GM23338 (cell line): ENCODE measurements at regions not wholly inside any gene's neighbourhood (a gene's known extent, or its start where the extent isn't known, plus 50 kb on each side); places are given as distances from the start of the nearest gene placed in this dataset.

Experiments
- ATAC-seq: fragments of 200-7000 bp; cut with Tn5 transposase; 3 replicates; pipeline ENCODE4 v1.9.1; 2020
- DNase-seq: peaks from one replicate; pipeline ENCODE4 v3.0.0-alpha.2; 2015; ENCODE audit warnings: low spot score
- H2AFZ ChIP-seq: fragments of 200-600 bp; sonication (generic); 2 replicates; pipeline ENCODE4 v1.8.0; 2016; ENCODE audit warnings: antibody characterized with exemption, mild to moderate bottlenecking, moderate library complexity
- H3F3A ChIP-seq: fragments of 200-600 bp; sonication (generic); replicated peaks from 2 replicates; pipeline ENCODE4 v1.8.0; 2017; ENCODE audit warnings: antibody characterized with exemption, mixed run types, low read depth
- H3K27ac ChIP-seq: fragments of 200-600 bp; sonication (generic); 2 replicates; pipeline ENCODE4 v1.6.1; 2016; ENCODE audit warnings: low read depth
- H3K27me3 ChIP-seq: fragments of 200-600 bp; sonication (generic); 2 replicates; pipeline ENCODE4 v1.8.0; 2016; ENCODE audit warnings: mild to moderate bottlenecking, mixed run types, moderate library complexity; ENCODE audit not compliant: insufficient read depth
- H3K36me3 ChIP-seq: fragments of 200-600 bp; sonication (generic); 2 replicates; pipeline ENCODE4 v1.8.0; 2016; ENCODE audit warnings: mild to moderate bottlenecking; ENCODE audit not compliant: insufficient read depth
- H3K4me1 ChIP-seq: fragments of 200-600 bp; sonication (generic); 2 replicates; pipeline ENCODE4 v1.8.0; 2016; ENCODE audit warnings: mild to moderate bottlenecking, moderate library complexity; ENCODE audit not compliant: insufficient read depth
- H3K4me2 ChIP-seq: fragments of 200-600 bp; sonication (generic); 2 replicates; pipeline ENCODE4 v1.7.1; 2017; ENCODE audit warnings: mixed run types
- H3K4me3 ChIP-seq: fragments of 200-600 bp; sonication (generic); 2 replicates; pipeline ENCODE4 v1.6.1; 2016; ENCODE audit warnings: mixed run types
- H3K79me2 ChIP-seq: fragments of 200-600 bp; sonication (generic); replicated peaks from 2 replicates; pipeline ENCODE4 v1.8.0; 2017; ENCODE audit warnings: mild to moderate bottlenecking; ENCODE audit not compliant: insufficient read depth
- H3K9me2 ChIP-seq: fragments of 200-600 bp; sonication (generic); 2 replicates; pipeline ENCODE4 v1.8.0; 2017; ENCODE audit not compliant: insufficient read depth
- H4K20me1 ChIP-seq: fragments of 200-600 bp; sonication (generic); replicated peaks from 2 replicates; pipeline ENCODE4 v1.8.0; 2017; ENCODE audit warnings: mild to moderate bottlenecking; ENCODE audit not compliant: insufficient read depth
- H3K27ac Mint-ChIP-seq: 2 replicates; pipeline ENCODE4 v1.8.0; 2020; ENCODE audit warnings: inconsistent platforms, mild to moderate bottlenecking, moderate library complexity, mixed read lengths
- H3K27me3 Mint-ChIP-seq: 3 replicates; pipeline ENCODE4 v1.8.0; 2022; ENCODE audit warnings: low read depth, mild to moderate bottlenecking, moderate library complexity, mixed read lengths, inconsistent platforms; ENCODE audit not compliant: insufficient read depth, poor library complexity
- H3K36me3 Mint-ChIP-seq: 3 replicates; pipeline ENCODE4 v1.8.0; 2021; ENCODE audit warnings: low read depth, mild to moderate bottlenecking, inconsistent platforms, moderate library complexity, mixed read lengths
- H3K4me1 Mint-ChIP-seq: 3 replicates; pipeline ENCODE4 v1.8.0; 2020; ENCODE audit warnings: mild to moderate bottlenecking, inconsistent platforms, mixed read lengths
- H3K4me3 Mint-ChIP-seq: 3 replicates; pipeline ENCODE4 v1.8.0; 2021; ENCODE audit warnings: moderate library complexity, mild to moderate bottlenecking, inconsistent platforms, mixed read lengths
- H3K9me3 Mint-ChIP-seq: 3 replicates; pipeline ENCODE4 v1.8.0; 2020; ENCODE audit warnings: moderate library complexity, mild to moderate bottlenecking, inconsistent platforms, mixed read lengths
- CREB1 ChIP-seq: fragments of 250-450 bp; sonication (Bioruptor Pico); IDR thresholded peaks from 2 replicates; pipeline ENCODE4 v1.5.0; 2020; ENCODE audit warnings: low read depth, mild to moderate bottlenecking, moderate library complexity
- EZH2phosphoT487 ChIP-seq: fragments of 200-600 bp; sonication (generic); IDR thresholded peaks from one replicate; pipeline ENCODE4 v1.8.1; 2018; ENCODE audit warnings: antibody characterized with exemption; ENCODE audit not compliant: unreplicated experiment
- JUNB ChIP-seq: IDR thresholded peaks from one replicate; pipeline ENCODE4 v1.6.1; 2016; ENCODE audit warnings: antibody characterized with exemption; ENCODE audit not compliant: unreplicated experiment
- STAT1 ChIP-seq: IDR thresholded peaks from one replicate; pipeline ENCODE4 v1.6.1; 2016; ENCODE audit warnings: antibody characterized with exemption; ENCODE audit not compliant: unreplicated experiment
- ZNF114 ChIP-seq: fragments of 250-450 bp; sonication (Bioruptor Pico); IDR thresholded peaks from 2 replicates; pipeline ENCODE4 v1.5.0; 2020; ENCODE audit warnings: mild to moderate bottlenecking, moderate library complexity
- TF ChIP-seq, protein P1 (sequence below): IDR thresholded peaks from one replicate; pipeline ENCODE4 v1.6.1; 2018; ENCODE audit warnings: antibody characterized with exemption; ENCODE audit not compliant: unreplicated experiment
- TF ChIP-seq, protein P2 (sequence below): fragments of 250-450 bp; sonication (Bioruptor Pico); IDR thresholded peaks from 2 replicates; pipeline ENCODE4 v1.5.0; 2020; ENCODE audit warnings: mild to moderate bottlenecking, moderate library complexity
- TF ChIP-seq, protein P3 (sequence below): IDR thresholded peaks from 2 replicates; pipeline ENCODE4 v1.6.1; 2016; ENCODE audit warnings: antibody characterized with exemption
- TF ChIP-seq, protein P4 (sequence below), 2 experiments: fragments of 200-600 bp in 1 of 2; sonication (generic) in 1 of 2; conservative IDR thresholded peaks; 2 replicates each; pipeline versions ENCODE4 v1.5.1 to v1.6.1; 2016 to 2017; ENCODE audit warnings: antibody characterized with exemption in 2 of 2, low read depth in 2 of 2, mild to moderate bottlenecking in 2 of 2, moderate library complexity in 1 of 2

DNA sequence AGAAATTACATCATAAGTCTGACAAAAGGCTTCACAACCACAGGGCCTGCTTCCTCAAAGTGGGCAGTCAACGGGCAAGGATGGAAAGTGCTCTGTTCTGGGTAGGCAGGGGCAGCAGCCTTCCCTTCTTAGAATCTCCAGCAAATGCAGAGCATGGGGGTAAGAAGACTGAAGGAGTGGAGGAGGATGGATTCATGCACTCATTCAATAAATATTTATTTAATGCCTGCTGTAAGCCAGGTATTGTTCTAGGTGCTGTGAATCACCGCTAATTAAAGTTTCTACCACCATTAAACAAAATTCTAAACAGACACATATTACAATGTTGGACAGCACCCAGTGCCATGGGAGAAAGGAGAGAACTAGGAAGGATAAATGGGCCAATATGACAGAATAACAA, 195.6 kb downstream of the ELAVL2 start:
- H3K27me3 ChIP-seq = no peaks in the 10 kb centered on the region
- no peak overlapping the region for H3K27ac ChIP-seq
- DNase-seq (no peak), ATAC-seq (no peak)
- no peak overlapping the region for H2AFZ ChIP-seq
- H3F3A ChIP-seq = no peaks in the 10 kb centered on the region
- H3K4me2 ChIP-seq = no peak overlapping the region
- TF ChIP-seq JUNB = no peak
- TF ChIP-seq, protein P1, sequence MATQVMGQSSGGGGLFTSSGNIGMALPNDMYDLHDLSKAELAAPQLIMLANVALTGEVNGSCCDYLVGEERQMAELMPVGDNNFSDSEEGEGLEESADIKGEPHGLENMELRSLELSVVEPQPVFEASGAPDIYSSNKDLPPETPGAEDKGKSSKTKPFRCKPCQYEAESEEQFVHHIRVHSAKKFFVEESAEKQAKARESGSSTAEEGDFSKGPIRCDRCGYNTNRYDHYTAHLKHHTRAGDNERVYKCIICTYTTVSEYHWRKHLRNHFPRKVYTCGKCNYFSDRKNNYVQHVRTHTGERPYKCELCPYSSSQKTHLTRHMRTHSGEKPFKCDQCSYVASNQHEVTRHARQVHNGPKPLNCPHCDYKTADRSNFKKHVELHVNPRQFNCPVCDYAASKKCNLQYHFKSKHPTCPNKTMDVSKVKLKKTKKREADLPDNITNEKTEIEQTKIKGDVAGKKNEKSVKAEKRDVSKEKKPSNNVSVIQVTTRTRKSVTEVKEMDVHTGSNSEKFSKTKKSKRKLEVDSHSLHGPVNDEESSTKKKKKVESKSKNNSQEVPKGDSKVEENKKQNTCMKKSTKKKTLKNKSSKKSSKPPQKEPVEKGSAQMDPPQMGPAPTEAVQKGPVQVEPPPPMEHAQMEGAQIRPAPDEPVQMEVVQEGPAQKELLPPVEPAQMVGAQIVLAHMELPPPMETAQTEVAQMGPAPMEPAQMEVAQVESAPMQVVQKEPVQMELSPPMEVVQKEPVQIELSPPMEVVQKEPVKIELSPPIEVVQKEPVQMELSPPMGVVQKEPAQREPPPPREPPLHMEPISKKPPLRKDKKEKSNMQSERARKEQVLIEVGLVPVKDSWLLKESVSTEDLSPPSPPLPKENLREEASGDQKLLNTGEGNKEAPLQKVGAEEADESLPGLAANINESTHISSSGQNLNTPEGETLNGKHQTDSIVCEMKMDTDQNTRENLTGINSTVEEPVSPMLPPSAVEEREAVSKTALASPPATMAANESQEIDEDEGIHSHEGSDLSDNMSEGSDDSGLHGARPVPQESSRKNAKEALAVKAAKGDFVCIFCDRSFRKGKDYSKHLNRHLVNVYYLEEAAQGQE = no peak
- TF ChIP-seq STAT1 = no peak
- TF ChIP-seq, protein P2, sequence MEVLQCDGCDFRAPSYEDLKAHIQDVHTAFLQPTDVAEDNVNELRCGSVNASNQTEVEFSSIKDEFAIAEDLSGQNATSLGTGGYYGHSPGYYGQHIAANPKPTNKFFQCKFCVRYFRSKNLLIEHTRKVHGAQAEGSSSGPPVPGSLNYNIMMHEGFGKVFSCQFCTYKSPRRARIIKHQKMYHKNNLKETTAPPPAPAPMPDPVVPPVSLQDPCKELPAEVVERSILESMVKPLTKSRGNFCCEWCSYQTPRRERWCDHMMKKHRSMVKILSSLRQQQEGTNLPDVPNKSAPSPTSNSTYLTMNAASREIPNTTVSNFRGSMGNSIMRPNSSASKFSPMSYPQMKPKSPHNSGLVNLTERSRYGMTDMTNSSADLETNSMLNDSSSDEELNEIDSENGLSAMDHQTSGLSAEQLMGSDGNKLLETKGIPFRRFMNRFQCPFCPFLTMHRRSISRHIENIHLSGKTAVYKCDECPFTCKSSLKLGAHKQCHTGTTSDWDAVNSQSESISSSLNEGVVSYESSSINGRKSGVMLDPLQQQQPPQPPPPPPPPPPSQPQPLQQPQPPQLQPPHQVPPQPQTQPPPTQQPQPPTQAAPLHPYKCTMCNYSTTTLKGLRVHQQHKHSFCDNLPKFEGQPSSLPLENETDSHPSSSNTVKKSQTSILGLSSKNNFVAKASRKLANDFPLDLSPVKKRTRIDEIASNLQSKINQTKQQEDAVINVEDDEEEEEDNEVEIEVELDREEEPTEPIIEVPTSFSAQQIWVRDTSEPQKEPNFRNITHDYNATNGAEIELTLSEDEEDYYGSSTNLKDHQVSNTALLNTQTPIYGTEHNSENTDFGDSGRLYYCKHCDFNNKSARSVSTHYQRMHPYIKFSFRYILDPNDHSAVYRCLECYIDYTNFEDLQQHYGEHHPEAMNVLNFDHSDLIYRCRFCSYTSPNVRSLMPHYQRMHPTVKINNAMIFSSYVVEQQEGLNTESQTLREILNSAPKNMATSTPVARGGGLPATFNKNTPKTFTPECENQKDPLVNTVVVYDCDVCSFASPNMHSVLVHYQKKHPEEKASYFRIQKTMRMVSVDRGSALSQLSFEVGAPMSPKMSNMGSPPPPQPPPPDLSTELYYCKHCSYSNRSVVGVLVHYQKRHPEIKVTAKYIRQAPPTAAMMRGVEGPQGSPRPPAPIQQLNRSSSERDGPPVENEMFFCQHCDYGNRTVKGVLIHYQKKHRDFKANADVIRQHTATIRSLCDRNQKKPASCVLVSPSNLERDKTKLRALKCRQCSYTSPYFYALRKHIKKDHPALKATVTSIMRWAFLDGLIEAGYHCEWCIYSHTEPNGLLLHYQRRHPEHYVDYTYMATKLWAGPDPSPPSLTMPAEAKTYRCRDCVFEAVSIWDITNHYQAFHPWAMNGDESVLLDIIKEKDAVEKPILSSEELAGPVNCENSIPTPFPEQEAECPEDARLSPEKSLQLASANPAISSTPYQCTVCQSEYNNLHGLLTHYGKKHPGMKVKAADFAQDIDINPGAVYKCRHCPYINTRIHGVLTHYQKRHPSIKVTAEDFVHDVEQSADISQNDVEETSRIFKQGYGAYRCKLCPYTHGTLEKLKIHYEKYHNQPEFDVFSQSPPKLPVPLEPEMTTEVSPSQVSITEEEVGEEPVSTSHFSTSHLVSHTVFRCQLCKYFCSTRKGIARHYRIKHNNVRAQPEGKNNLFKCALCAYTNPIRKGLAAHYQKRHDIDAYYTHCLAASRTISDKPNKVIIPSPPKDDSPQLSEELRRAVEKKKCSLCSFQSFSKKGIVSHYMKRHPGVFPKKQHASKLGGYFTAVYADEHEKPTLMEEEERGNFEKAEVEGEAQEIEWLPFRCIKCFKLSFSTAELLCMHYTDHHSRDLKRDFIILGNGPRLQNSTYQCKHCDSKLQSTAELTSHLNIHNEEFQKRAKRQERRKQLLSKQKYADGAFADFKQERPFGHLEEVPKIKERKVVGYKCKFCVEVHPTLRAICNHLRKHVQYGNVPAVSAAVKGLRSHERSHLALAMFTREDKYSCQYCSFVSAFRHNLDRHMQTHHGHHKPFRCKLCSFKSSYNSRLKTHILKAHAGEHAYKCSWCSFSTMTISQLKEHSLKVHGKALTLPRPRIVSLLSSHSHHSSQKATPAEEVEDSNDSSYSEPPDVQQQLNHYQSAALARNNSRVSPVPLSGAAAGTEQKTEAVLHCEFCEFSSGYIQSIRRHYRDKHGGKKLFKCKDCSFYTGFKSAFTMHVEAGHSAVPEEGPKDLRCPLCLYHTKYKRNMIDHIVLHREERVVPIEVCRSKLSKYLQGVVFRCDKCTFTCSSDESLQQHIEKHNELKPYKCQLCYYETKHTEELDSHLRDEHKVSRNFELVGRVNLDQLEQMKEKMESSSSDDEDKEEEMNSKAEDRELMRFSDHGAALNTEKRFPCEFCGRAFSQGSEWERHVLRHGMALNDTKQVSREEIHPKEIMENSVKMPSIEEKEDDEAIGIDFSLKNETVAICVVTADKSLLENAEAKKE (CRISPR knock-in tag) = no peak
- TF ChIP-seq, protein P3, sequence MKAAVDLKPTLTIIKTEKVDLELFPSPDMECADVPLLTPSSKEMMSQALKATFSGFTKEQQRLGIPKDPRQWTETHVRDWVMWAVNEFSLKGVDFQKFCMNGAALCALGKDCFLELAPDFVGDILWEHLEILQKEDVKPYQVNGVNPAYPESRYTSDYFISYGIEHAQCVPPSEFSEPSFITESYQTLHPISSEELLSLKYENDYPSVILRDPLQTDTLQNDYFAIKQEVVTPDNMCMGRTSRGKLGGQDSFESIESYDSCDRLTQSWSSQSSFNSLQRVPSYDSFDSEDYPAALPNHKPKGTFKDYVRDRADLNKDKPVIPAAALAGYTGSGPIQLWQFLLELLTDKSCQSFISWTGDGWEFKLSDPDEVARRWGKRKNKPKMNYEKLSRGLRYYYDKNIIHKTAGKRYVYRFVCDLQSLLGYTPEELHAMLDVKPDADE = no peak
- no peak for TF ChIP-seq CREB1
- no peak for TF ChIP-seq ZNF114 (CRISPR knock-in tag)
- TF ChIP-seq, protein P4, sequence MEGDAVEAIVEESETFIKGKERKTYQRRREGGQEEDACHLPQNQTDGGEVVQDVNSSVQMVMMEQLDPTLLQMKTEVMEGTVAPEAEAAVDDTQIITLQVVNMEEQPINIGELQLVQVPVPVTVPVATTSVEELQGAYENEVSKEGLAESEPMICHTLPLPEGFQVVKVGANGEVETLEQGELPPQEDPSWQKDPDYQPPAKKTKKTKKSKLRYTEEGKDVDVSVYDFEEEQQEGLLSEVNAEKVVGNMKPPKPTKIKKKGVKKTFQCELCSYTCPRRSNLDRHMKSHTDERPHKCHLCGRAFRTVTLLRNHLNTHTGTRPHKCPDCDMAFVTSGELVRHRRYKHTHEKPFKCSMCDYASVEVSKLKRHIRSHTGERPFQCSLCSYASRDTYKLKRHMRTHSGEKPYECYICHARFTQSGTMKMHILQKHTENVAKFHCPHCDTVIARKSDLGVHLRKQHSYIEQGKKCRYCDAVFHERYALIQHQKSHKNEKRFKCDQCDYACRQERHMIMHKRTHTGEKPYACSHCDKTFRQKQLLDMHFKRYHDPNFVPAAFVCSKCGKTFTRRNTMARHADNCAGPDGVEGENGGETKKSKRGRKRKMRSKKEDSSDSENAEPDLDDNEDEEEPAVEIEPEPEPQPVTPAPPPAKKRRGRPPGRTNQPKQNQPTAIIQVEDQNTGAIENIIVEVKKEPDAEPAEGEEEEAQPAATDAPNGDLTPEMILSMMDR (conservative IDR thresholded peaks at IDR 0.05; ENCODE audit: low read depth in 2 of 2) = no peak
- no peak for TF ChIP-seq EZH2phosphoT487
- H4K20me1 ChIP-seq = no peaks in the 10 kb centered on the region
- H3K27me3 Mint-ChIP-seq = peaks cover 2% of the 10 kb centered on the region
- peaks cover 4% of the 10 kb centered on the region; the same call in 1 of the 3 replicates for H3K9me3 Mint-ChIP-seq
- H3K36me3 ChIP-seq = peaks cover 4% of the 10 kb centered on the region; the same call in 1 of the 2 replicates
- no peak overlapping the region for H3K27ac Mint-ChIP-seq
- no peaks in the 10 kb centered on the region for H3K4me1 ChIP-seq
- no peak overlapping the region for H3K4me3 Mint-ChIP-seq
- no peaks in the 10 kb centered on the region for H3K4me1 Mint-ChIP-seq
- H3K9me2 ChIP-seq = no peaks in the 10 kb centered on the region
- no peak overlapping the region for H3K4me3 ChIP-seq
- no peaks in the 10 kb centered on the region for H3K79me2 ChIP-seq
- peaks cover 41% of the 10 kb centered on the region for H3K36me3 Mint-ChIP-seq
